ENCODE measurements at regions not wholly inside any gene's neighbourhood (a gene's known extent, or its start where the extent isn't known, plus 50 kb on each side); places are given as distances from the start of the nearest gene placed in this dataset.

DNA sequence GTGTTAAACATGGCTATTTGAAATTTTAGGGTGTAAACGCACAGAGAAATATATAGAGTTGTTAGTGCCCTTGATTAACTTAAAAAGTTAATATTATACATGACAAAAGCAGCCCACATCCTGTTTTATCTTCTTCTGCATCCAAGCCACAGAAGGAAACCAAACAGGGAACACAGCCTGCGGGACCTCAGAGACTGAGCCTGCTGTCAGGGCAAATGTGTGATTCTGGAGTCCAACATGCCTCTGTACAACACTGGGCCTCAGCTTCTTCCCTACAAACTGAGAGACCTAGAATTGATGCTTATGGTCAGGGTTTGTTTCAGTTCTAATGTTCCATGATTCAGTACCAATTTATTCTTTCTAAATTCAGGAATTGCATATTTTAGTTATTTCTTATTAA is 404.7 kb downstream of the FBXO15 start:
- TF ChIP-seq, protein P1, sequence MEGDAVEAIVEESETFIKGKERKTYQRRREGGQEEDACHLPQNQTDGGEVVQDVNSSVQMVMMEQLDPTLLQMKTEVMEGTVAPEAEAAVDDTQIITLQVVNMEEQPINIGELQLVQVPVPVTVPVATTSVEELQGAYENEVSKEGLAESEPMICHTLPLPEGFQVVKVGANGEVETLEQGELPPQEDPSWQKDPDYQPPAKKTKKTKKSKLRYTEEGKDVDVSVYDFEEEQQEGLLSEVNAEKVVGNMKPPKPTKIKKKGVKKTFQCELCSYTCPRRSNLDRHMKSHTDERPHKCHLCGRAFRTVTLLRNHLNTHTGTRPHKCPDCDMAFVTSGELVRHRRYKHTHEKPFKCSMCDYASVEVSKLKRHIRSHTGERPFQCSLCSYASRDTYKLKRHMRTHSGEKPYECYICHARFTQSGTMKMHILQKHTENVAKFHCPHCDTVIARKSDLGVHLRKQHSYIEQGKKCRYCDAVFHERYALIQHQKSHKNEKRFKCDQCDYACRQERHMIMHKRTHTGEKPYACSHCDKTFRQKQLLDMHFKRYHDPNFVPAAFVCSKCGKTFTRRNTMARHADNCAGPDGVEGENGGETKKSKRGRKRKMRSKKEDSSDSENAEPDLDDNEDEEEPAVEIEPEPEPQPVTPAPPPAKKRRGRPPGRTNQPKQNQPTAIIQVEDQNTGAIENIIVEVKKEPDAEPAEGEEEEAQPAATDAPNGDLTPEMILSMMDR (IDR thresholded peaks at IDR 0.05), result no peak
- no peak for TF ChIP-seq POLR2A (IDR thresholded peaks at IDR 0.05)
